ENCODE measurements at regions not wholly inside any gene's neighbourhood (a gene's known extent, or its start where the extent isn't known, plus 50 kb on each side); places are given as distances from the start of the nearest gene placed in this dataset.

DNA sequence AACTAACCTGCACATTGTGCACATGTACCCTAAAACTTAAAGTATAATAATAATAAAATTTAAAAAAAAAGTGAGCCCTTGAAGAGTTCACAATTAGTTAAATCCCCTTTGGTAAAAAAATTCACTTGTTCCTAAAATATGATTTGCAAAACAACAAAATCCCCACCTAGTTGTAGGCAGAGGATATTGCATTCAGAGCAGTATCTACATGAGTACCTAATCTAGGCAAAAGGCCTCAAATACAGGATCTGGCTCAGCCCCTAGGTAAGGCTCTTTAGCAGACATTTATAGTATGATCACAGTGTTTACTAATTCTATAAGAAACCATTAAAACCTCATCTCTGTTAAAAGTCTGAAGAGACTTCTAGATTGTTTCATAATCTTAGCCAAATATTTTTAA, 89.3 kb upstream of the CCDC80 start:
- Mint-ChIP-seq H3K27ac (no peak overlapping the region), H3K4me3 (no peak overlapping the region), H3K27me3 (ENCODE audit: low read depth) (no peaks in the 10 kb centered on the region), H3K36me3 (ENCODE audit: insufficient read depth in 1 of 3, low read depth in 3 of 3) (peaks cover 0 to 3% (median 1%) of the 10 kb centered on the region in 3 experiments; a peak in 3 of 7 replicates), H3K4me1 (no peaks in the 10 kb centered on the region), H3K9me3 (peaks cover 4 to 5% of the 10 kb centered on the region in 2 experiments; a peak in 4 of 5 replicates)
- Histone ChIP-seq H2AK5ac (ENCODE audit: insufficient read length, low read length) (no peak overlapping the region), H4K91ac (ENCODE audit: insufficient read length, low read depth, low read length) (no peak overlapping the region), H3K9me3 (ENCODE audit: control insufficient read depth, low read depth, low read length) (no peaks in the 10 kb centered on the region), H3K27ac (ENCODE audit: insufficient read length, low read depth, low read length) (no peak overlapping the region), H3K56ac (ENCODE audit: insufficient read length, low read depth, low read length) (no peak overlapping the region), H3K4me2 (ENCODE audit: insufficient read depth, insufficient read length, low read length) (no peak overlapping the region), H3K18ac (ENCODE audit: insufficient read length, low read depth, low read length) (no peak overlapping the region), H4K5ac (ENCODE audit: insufficient read length, low read depth, low read length) (no peak overlapping the region), H3K9ac (ENCODE audit: extremely low read depth, insufficient read length, low read length) (no peak overlapping the region), H2BK5ac (ENCODE audit: insufficient read length, low read length) (no peak overlapping the region), H3K79me1 (ENCODE audit: insufficient read depth, low read depth, low read length, poor library complexity, severe bottlenecking) (no peaks in the 10 kb centered on the region), H4K20me1 (ENCODE audit: control insufficient read depth, insufficient read depth, insufficient read length) (no peaks in the 10 kb centered on the region), H3K14ac (ENCODE audit: insufficient read depth, low read length) (no peak overlapping the region), H2BK15ac (ENCODE audit: low read depth, low read length) (no peak overlapping the region), H2BK12ac (ENCODE audit: insufficient read length, low read depth, low read length) (no peak overlapping the region), H4K8ac (replicated peaks; ENCODE audit: insufficient read length, low read depth, low read length) (no peak overlapping the region), H3K23me2 (ENCODE audit: insufficient read length, low read depth, low read length, poor library complexity, severe bottlenecking) (no peaks in the 10 kb centered on the region), H3K4ac (ENCODE audit: low read depth, low read length) (no peak overlapping the region), H3K79me2 (ENCODE audit: insufficient read depth, low read length) (no peaks in the 10 kb centered on the region), H2AFZ (ENCODE audit: low read length) (no peak overlapping the region), H3K27me3 (ENCODE audit: insufficient read depth, low read length) (no peaks in the 10 kb centered on the region), H3T11ph (ENCODE audit: low read length) (no peak overlapping the region), H3K4me1 (ENCODE audit: insufficient read depth, low read length) (no peaks in the 10 kb centered on the region), H3K23ac (ENCODE audit: insufficient read length, low read depth, low read length) (no peak overlapping the region), H2BK120ac (ENCODE audit: low read depth, low read length, poor library complexity, severe bottlenecking) (no peak overlapping the region), H2BK20ac (ENCODE audit: low read depth, low read length, poor library complexity, severe bottlenecking) (no peak overlapping the region)
- DNase-seq: no peak
- TF ChIP-seq CTCF (conservative IDR thresholded peaks at IDR 0.05): no peak

All from H9 (cell line).